A549 (cell line): ENCODE measurements at regions not wholly inside any gene's neighbourhood (a gene's known extent, or its start where the extent isn't known, plus 50 kb on each side); places are given as distances from the start of the nearest gene placed in this dataset.

Experiments
- CEBPB ChIP-seq, 2 experiments: fragments of >200 bp in 1 of 2; sonication (Bioruptor Twin) in 1 of 2; formaldehyde crosslinking in 1 of 2; IDR thresholded peaks; 2 replicates each; pipeline ENCODE4 v1.6.1; 2012 to 2016
- RNF2 ChIP-seq: fragments of 200-600 bp; sonication (generic); IDR thresholded peaks from 2 replicates; pipeline ENCODE4 v1.6.1; 2016; ENCODE audit warnings: low read depth, mild to moderate bottlenecking, antibody characterized with exemption, moderate library complexity, borderline replicate concordance

DNA sequence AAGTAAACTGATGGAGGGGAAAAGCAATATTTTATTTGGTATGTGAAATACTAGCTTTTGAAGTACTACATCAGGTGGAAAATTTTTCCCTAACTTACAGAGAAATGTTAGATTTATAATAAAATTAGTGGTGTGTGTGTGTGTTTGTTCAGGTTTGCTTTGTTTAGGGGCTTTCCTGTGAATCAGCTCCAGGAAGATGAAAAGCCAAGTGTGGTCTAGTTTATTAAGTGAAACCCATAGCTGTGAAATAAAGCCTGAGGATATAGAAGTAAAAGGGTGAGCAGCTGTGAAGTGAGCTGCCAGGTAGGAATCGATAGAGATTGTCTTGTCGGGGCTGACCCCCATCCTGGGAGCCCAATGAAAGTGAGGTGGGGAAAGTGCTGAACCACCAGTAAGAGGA lies 347.6 kb upstream of the IMPG1 start:
- no peak for TF ChIP-seq CEBPB (IDR thresholded peaks at IDR 0.05)
- TF ChIP-seq RNF2, result no peak
